ENCODE measurements at regions not wholly inside any gene's neighbourhood (a gene's known extent, or its start where the extent isn't known, plus 50 kb on each side); places are given as distances from the start of the nearest gene placed in this dataset.

GRCh38 chr17:34045990-34046389, 209.1 kb upstream of the CCL2 start:
- no peak for DNase-seq
- no peaks in the 10 kb centered on the region for H3K9me3 ChIP-seq
- intact Hi-C loops (cut with DNase I), result no loop called here
- WGBS, 2 donors, result 82 to 86% methylated on average over 2 of the region's 2 CpGs
- peaks cover 0 to 6% (median 0%) of the 10 kb centered on the region in 3 donors for H3K27me3 ChIP-seq
- H3K27ac ChIP-seq, result no peak overlapping the region
- H3K4me1 ChIP-seq, result no peaks in the 10 kb centered on the region
- TF ChIP-seq EP300 (IDR thresholded peaks at IDR 0.05) (no peak), POLR2A (IDR thresholded peaks at IDR 0.05) (no peak)
- no peak overlapping the region for H3K4me3 ChIP-seq
- H3K36me3 ChIP-seq, result no peaks in the 10 kb centered on the region

- Histone ChIP-seq H3K9me3 (no peaks in the 10 kb centered on the region), H3K27ac (no peak overlapping the region), H3K4me3 (no peak overlapping the region), H3K4me1 (no peaks in the 10 kb centered on the region), H3K27me3 (no peaks in the 10 kb centered on the region), H3K36me3 (no peaks in the 10 kb centered on the region)
- WGBS, 2 donors, result 64 to 75% methylated on average over 3 of the region's 3 CpGs
- no peak for DNase-seq
- intact Hi-C loops (cut with DNase I), result no loop called here
- no peak for TF ChIP-seq POLR2A (IDR thresholded peaks at IDR 0.05)
- TF ChIP-seq POLR2AphosphoS5 (IDR thresholded peaks at IDR 0.05), result no peak
- TF ChIP-seq CTCF (IDR thresholded peaks at IDR 0.05), result no peak
- TF ChIP-seq EP300 (IDR thresholded peaks at IDR 0.05), result no peak
These were observed 204.0 kb upstream of the CCL2 start for GRCh38 chr17:34051046-34051445.

- 78 to 90% methylated on average over 1 of the region's 1 CpG for WGBS, 2 donors
- H3K4me3 ChIP-seq, result no peak overlapping the region
- no peak overlapping the region for H3K27ac ChIP-seq
- H3K4me1 ChIP-seq, result no peaks in the 10 kb centered on the region
- intact Hi-C loops (cut with DNase I), result no loop called here
- TF ChIP-seq POLR2A (IDR thresholded peaks at IDR 0.05), result no peak
- TF ChIP-seq EP300 (IDR thresholded peaks at IDR 0.05), result no peak
- TF ChIP-seq POLR2AphosphoS5 (IDR thresholded peaks at IDR 0.05), result no peak
- no peak for TF ChIP-seq CTCF (IDR thresholded peaks at IDR 0.05)
- no peaks in the 10 kb centered on the region for H3K27me3 ChIP-seq
- no peak for DNase-seq
- no peaks in the 10 kb centered on the region for H3K36me3 ChIP-seq
- no peaks in the 10 kb centered on the region for H3K9me3 ChIP-seq
These were observed 200.6 kb upstream of the CCL2 start for GRCh38 chr17:34054495-34054894.

GRCh38 chr17:34055606-34056005, 199.5 kb upstream of the CCL2 start:
- intact Hi-C loops (cut with DNase I), result no loop called here
- no peak for TF ChIP-seq POLR2AphosphoS5 (IDR thresholded peaks at IDR 0.05)
- TF ChIP-seq EP300 (IDR thresholded peaks at IDR 0.05), result no peak
- no peak for TF ChIP-seq CTCF (IDR thresholded peaks at IDR 0.05)
- no peak for TF ChIP-seq POLR2A (IDR thresholded peaks at IDR 0.05)

GRCh38 chr17:34059423-34060220, 195.5 kb upstream of the CCL2 start:
- Histone ChIP-seq H3K4me1 (no peaks in the 10 kb centered on the region), H3K4me3 (no peak overlapping the region), H3K9me3 (no peaks in the 10 kb centered on the region), H3K36me3 (no peaks in the 10 kb centered on the region), H3K27me3 (no peaks in the 10 kb centered on the region), H3K27ac (no peak overlapping the region)
- 87 to 88% methylated on average over 10 of the region's 10 CpGs for WGBS, 2 donors
- DNase-seq, result no peak
- intact Hi-C loops (cut with DNase I), result no loop called here
- TF ChIP-seq POLR2AphosphoS5 (IDR thresholded peaks at IDR 0.05), result no peak
- TF ChIP-seq CTCF (IDR thresholded peaks at IDR 0.05), result no peak
- no peak for TF ChIP-seq EP300 (IDR thresholded peaks at IDR 0.05)
- TF ChIP-seq POLR2A (IDR thresholded peaks at IDR 0.05), result no peak

More at GRCh38 chr17:34055606-34056005, 199.5 kb upstream of the CCL2 start:
- no peaks in the 10 kb centered on the region for H3K9me3 ChIP-seq
- no peak overlapping the region for H3K4me3 ChIP-seq
- 35 to 56% methylated on average over 3 of the region's 3 CpGs for WGBS, 2 donors
- DNase-seq, result no peak
- H3K4me1 ChIP-seq, result no peaks in the 10 kb centered on the region
- no peaks in the 10 kb centered on the region for H3K27me3 ChIP-seq
- H3K27ac ChIP-seq, result no peak overlapping the region
- no peaks in the 10 kb centered on the region for H3K36me3 ChIP-seq
